Medulla oblongata (tissue), 1 donor: ENCODE measurements at regions not wholly inside any gene's neighbourhood (a gene's known extent, or its start where the extent isn't known, plus 50 kb on each side); places are given as distances from the start of the nearest gene placed in this dataset.
"Not testable (repeated sequence)": the region's sequence is repeated elsewhere in the genome, so short reads cannot be mapped to it uniquely, and the experiment has no call there.

Experiments used
- DNase-seq: peaks from one replicate; pipeline ENCODE4 v3.0.0-alpha.2; 2015; ENCODE audit errors: extremely low spot score

DNA sequence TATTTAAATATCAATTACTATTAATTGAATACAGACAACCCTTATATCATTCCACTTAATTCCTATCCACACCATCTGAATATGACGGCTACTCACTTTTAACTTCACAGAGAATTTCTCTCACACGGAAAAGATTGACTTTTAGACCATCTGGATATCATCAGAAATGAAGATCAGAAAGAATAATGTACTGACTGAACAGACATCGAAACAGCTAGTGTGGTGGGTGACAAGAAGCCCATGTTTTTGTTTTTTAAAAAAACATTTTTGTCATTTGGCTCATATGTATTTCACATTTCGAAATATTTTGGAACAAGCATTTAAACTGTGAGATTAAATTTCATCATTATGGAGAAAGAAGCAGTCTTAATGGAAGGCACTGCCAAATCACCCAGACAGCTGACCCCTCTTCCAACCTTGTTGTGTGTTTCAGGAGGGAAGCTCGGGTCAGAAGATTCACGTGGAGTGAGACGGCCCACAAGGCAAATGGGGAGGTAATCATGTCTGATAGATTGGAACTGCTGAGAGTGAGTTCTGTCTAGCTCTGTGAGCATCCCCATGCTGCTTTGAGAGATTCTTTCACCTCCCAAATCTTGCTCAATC, 204.2 kb upstream of the RASGEF1B start:
- DNase-seq: no peak

DNA sequence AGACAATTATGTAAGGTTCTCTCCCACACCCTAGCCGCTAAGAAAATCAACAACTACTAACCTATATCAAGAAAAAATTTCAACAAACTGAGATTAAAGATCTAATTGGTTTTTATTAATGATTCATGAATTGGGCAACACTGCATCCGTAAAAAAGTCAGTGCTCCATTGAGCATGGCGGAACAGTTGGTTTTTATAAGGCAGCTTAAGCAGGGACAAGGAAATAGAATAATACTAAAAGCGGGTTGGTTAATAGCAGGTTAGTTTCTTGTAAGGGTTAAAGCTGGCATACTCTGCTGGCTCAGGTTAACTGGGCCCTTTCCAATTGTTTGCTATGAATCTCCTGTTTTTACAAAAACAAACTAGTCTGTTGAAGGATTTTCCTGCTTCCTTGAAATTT, 202.3 kb upstream of the RASGEF1B start:
- no peak for DNase-seq

DNA sequence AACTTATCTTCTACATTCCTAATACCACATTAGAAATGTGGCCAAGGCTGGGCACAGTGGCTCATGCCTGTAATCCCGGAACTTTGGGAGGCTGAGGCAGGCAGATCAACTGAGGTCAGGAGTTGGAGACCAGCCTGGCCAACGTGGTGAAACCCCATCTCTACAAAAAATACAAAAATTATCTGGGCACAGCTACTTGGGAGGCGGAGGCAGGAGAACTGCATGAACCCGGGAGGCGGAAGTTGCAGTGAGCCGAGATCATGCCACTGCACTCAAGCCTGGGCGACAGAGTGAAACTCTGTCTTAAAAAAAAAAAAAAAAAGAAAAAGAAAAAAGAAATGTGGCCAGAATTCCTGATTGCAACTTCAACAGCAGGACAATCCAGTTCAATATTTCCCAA, 196.6 kb upstream of the RASGEF1B start:
- DNase-seq: not testable (repeated sequence)

- DNase-seq: no peak
Measured at GRCh38 chr4:81667539-81667938, 195.8 kb upstream of the RASGEF1B start.

DNA sequence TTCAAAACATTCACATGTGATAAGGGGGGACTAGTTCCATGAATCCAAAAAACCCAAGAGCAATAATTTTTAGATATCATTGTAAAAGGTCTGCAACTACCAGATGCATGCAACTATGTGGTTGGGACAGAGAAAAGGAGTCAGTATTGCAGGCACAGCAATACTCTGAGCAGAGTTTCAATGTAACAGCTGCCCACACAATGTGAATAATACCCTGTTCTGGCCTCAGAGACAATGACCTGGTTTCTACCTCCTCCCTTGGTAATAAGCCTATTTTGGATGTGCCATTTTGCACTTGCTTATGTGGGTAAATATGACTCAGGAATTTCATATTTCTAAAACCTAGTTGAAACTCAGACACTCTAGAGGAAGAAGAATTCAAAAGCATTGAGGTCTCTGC, 194.8 kb upstream of the RASGEF1B start:
- no peak for DNase-seq

DNA sequence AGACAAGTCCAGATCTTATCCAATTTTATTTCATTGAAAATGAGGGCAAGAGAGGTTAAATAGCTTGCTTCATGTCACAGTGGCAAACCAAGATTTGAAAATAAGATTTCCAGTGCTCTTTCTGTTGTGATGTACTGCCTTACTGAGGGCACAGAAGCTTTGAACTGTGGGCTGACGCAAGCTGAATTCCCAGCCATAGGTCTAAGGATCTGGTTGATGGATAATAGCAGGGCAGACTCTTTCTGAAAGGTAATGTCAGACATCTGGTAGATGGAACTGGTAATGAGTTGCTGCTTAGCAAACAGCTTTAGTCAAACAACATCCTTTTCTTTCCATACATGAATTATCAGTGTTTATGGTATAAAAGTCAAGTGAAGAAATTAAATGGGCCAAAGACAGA, 193.9 kb upstream of the RASGEF1B start:
- no peak for DNase-seq

DNA sequence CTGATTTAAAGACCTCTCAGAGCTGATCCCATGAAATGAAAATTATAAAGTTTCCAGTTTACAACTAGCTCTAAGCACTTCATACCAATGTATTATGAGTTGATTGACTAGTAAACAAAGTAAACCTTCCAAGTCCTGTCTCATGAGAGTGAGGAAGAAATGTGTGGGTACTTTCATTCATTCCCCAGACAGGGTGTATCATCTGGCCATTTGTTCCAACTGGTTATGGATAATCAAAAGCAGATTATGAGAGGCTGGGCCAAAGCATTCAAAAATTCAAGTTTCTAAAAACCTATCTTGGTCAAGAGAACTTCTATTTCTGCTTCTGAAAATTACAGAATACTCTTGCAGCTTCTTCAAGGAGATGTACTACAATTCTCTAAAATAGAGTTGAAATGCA, 193.3 kb upstream of the RASGEF1B start:
- no peak for DNase-seq

GRCh38 chr4:81664079-81664478, 192.4 kb upstream of the RASGEF1B start:
- DNase-seq: peak; percentile 13

DNA sequence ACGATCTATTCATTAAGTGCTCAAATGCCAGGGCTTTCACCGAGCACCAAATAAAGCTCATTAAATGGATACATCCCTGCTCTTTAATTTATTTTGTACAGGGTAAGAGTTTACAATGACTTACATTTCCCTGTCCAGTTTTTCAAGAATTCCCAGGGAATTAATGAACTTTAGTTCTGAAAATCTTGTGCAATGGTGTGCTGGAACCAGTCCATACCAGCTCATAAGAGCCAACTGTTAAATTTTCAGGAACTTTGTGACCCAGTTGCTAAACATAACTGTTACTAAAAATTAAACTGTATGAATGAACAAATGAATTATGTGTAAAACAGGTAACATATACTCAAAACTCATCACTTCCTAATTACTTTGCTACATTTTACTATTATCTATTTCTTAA, 191.7 kb upstream of the RASGEF1B start:
- no peak for DNase-seq

- DNase-seq: no peak
Measured at GRCh38 chr4:81659051-81659450, 187.3 kb upstream of the RASGEF1B start.

DNA sequence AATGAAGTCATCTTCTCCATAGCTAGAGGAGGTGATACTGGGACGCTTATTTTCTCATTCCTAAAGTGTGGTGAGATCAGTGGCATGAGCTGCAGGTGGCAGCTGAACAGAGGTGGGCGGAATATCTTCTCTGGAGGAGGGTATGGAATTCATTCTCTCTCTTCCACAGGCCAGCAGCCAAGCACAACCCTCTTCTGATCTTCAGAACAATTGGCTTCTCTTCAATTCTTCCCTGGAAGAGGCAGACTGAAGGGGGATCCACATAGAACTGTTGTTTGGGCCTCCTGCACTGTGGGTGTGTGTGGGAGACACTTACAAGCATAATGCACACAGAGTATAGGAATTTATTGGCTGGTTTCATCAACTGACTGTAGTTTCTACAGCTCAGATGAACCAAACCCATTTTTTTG, 180.4 kb upstream of the RASGEF1B start:
- DNase-seq: no peak

GRCh38 chr4:81651243-81651899, 179.7 kb upstream of the RASGEF1B start:
- DNase-seq: no peak

DNA sequence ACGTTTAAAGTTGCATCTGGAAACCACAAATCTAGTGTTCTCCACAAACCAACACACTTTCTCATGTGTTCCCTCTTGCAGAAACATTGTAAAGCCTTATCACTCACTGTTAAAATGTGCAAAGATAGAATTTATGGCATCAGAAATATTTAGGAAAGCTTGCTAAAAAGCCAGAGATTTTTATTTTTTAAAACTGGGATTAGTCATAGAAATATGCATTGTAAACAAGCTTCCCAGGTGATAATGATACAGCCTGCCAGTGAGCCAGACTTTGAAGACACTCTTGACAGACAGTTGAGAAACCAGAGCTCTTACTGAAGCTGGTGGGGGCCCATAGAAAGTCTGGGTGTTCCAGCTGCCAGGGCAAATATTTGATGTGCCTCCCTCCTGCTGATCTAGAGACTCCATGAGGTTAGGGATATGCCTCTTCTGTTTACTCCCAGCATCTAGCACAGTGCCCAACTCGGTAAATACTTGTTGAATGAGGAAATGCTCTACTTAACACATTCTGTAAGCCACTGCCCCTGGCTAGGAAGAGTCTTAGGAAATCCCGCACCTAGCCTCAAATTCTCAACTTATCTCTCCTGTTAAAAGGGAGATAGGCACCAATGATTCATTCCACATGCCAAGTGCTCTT, 179.0 kb upstream of the RASGEF1B start:
- no peak for DNase-seq

DNA sequence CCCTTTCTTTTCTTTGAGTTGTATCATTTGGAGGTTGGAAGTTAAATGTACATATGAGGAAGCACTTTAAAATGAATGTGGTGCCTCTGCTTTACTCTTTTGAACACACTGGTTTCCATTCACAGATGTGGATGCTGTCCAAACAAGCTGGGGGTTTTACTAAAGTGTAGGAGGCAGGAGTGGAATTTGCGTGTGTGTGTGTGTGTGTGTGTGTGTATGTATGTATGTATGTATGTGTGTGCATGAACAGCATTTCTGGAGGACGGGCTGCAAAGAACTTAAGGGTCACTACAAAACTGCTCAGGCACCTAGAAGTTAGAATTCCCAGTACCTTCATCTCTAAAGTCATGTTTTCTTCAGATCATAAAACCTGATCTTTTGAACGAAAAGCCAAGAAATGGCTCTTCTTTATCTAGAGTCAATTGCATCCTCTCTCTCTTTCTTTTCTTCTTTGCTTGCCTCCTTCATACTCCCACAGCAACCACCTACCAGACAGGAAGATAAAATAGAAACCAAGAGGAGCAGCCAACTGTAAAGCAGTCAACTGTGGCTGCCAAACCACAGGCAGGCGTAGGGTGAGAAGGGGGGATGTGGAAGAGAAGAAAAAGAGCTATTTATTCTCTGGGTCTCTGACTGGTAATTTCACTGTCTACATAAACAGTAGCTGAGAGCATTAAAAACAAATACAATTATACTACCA, 177.0 kb upstream of the RASGEF1B start:
- DNase-seq: no peak

- DNase-seq: no peak
Measured at GRCh38 chr4:81647388-81647787, 175.7 kb upstream of the RASGEF1B start.

- no peak for DNase-seq
Measured at GRCh38 chr4:81642543-81642942, 170.8 kb upstream of the RASGEF1B start.

- DNase-seq: no peak
Measured at GRCh38 chr4:81639248-81639647, 167.5 kb upstream of the RASGEF1B start.

GRCh38 chr4:81638698-81639097, 167.0 kb upstream of the RASGEF1B start:
- DNase-seq: no peak

- DNase-seq: peak; percentile 85
Measured at GRCh38 chr4:81635739-81636138, 164.0 kb upstream of the RASGEF1B start.

GRCh38 chr4:81634766-81635549, 163.3 kb upstream of the RASGEF1B start:
- DNase-seq: no peak

DNA sequence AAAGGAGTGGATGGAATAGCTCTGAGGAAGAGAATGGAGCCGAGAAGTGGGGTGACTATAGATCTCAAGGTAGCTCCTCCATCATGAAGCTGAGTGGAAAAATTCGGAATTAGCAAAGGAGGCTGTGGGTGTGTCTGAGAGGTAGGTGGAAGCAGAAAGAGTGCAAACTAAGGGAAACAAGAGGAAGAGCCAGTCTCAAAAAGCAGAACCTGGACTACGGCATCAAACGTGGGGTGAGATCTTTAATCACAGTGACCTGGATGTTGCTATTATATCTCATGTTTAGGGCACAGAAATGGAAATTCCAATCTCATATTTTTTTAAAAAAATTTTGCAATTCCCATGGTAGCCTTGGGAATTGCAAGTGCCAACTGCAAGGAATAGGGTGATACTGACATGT, 162.5 kb upstream of the RASGEF1B start:
- no peak for DNase-seq
